Activated CD8-positive, alpha-beta memory T cell treated with anti-CD3 and anti-CD28 coated beads for 24 hours (primary cell): ENCODE measurements at regions not wholly inside any gene's neighbourhood (a gene's known extent, or its start where the extent isn't known, plus 50 kb on each side); places are given as distances from the start of the nearest gene placed in this dataset.

Experiments used
- DNase-seq: peaks from one replicate; pipeline ENCODE4 v3.0.0-alpha.2; 2020

GRCh38 chr7:46463170-46463569, 542.1 kb upstream of the IGFBP3 start:
- no peak for DNase-seq

DNA sequence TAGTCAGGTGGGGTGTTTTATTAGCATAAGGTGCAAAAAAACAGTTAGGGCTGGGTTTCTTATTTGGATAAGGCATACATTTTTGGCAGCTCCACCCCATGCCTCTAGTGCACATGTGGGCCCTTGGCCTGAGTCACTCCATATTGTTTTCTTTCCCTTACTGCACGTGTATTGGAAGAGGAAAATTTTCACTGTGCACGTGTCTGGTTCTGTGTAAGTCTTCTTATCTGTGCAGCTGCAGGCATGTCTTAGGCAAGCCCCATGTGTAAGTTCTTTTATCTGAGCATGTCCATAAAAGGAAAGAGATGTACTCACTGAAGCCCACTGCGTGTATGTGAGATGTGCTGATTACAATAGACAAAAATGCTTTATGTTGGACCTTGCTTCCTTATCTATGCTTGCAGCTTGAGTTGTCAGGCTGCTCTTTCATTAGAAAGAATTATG, 540.3 kb upstream of the IGFBP3 start:
- no peak for DNase-seq

- no peak for DNase-seq
Measured at GRCh38 chr7:46459942-46460341, 538.9 kb upstream of the IGFBP3 start.

GRCh38 chr7:46454816-46455215, 533.7 kb upstream of the IGFBP3 start:
- no peak for DNase-seq

DNA sequence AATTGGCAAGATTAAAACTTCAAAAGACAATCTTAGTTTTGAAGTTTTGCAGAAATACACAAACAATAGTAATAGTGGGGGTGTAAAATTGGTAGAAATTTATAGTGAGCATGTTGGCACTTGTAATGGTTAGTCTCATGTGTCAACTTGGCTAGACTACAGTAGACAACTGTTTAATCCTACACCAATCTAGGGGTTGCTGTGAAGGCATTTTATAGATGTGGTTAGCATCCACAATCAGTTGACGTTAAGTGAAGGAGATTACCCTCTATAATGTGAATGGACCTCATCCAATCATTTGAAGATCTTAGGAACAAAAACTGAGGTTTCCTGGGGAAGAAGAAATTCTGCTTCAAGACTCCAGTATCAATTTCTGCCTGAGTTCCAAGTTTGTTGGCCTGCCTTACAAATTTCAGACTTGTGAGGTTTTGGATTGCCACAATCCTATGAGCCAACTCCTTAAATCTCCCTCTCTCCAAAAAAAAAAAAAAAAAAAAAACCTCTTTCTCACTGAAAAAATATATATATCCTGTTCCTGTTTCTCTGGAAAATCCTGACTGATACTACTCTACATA, 531.6 kb upstream of the IGFBP3 start:
- no peak for DNase-seq

GRCh38 chr7:46451846-46452245, 530.8 kb upstream of the IGFBP3 start:
- DNase-seq: no peak

DNA sequence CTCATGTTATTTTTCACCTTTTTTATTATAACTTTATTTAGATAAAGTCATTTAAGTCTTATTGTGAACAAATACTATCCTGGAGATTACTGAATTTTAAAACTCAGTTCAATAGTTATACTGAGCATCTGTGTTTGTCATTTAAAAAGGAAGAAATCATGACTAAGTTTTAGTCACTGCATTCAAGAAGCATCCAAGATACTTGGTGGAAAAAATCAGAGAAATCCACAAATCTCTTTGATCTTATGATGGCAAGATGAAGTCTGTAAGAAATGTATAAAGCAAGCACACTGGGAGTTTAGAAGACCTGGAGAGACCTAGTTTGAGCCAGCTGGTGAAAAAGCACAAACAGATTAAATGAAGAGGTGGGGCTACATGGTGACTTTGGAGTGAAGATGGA, 529.8 kb upstream of the IGFBP3 start:
- no peak for DNase-seq

DNA sequence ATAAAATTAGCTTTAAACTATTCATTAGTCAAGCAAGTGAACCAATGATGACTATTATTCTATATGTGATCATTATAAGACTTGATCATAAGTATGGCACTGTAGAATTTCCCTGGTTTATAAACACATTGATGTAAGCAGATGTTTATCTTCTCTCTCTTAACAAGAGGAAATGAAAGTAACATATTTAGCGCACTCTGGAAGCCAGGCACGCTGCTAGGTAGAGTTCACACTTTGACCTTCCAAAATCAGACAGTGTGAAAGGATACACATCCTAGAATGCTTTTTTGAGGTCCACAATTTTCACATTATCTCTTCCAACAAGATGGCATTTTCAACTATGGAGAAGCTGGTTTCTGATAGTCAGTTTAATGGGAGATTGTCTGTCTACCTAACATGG, 529.4 kb upstream of the IGFBP3 start:
- no peak for DNase-seq

DNA sequence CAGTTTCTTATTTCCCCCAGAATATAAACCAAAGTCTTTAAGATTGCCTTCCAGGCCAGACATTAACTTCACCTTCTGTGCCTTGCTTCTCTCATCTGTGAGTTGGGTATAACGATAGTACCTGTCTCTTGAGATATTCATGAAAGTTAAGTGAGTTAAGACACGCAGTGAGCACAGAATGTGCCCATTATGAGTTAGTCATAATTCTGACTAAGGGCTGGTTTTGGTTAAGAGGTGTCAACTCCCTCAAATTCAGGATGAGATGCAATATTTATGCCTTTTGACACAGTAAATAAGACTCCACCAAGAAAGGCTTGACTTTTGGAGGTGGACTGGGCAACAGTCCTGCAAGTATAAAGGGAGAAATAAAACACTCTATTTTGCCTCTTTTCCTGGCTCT, 528.7 kb upstream of the IGFBP3 start:
- no peak for DNase-seq

DNA sequence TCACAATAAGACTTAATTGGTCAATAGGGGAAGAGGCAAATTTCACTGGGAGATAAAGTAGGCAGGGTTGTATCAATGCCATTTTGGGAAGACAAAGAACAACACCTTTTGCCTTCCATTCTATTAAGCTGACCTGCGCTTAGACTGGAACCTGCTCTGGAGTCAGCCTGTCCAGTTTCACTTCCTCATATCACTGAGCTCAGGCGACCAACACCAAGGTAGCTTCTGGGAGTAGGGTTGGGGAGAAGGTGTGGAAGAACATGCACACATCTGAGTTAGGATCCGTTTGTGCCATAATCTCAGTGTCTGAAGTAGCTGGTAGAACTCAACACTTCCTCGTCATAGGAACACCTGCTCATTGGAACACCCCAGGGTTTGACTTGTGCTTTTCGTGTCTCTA, 527.4 kb upstream of the IGFBP3 start:
- DNase-seq: no peak

- no peak for DNase-seq
Measured at GRCh38 chr7:46446151-46446550, 525.1 kb upstream of the IGFBP3 start.

DNA sequence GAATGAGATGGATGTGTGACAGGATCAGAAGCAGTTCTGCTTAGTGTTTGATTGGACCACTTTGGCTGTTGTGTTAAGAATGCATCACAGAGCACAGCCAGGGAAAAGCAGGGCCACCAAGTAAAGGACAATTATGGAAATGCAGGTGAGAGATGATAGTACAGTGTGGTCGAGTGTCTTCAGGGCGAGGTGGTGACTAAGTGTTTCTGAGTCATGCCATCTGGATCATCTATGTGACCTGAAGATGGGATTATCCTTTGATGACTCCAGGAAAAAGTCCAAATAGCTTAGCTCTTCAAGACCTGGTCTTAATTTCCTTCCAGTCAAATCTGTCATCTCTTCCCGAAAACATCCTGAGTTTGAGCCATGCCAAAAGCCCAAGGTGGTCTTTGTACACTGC, 523.2 kb upstream of the IGFBP3 start:
- no peak for DNase-seq

- DNase-seq: no peak
Measured at GRCh38 chr7:46440186-46440585, 519.1 kb upstream of the IGFBP3 start.

DNA sequence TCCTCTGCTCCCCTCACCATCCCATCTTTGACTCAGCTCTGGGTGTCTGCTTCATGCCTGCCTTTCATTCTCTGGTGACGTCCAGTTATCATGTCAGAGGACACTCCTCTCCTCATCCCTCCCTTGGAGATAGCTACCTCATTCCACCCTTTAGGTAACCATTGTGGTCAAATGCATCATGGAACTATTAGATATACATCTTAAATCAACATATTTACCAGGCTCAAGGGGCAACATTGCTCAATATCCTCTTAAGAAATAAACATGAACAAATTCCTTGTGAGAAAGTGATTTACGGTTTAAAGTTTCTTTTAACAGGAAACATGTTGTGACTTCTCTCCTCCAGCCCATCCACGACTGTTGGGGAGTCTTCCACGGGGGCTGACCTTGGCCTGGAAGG, 511.6 kb upstream of the IGFBP3 start:
- no peak for DNase-seq

GRCh38 chr7:46428295-46428694, 507.2 kb upstream of the IGFBP3 start:
- no peak for DNase-seq

GRCh38 chr7:46424934-46425333, 503.9 kb upstream of the IGFBP3 start:
- no peak for DNase-seq

- no peak for DNase-seq
Measured at GRCh38 chr7:46421441-46422230, 500.6 kb upstream of the IGFBP3 start.

GRCh38 chr7:46414946-46415345, 493.9 kb upstream of the IGFBP3 start:
- DNase-seq: no peak

GRCh38 chr7:46411236-46411635, 490.2 kb upstream of the IGFBP3 start:
- DNase-seq: no peak

- no peak for DNase-seq
Measured at GRCh38 chr7:46407125-46407524, 486.1 kb upstream of the IGFBP3 start.

GRCh38 chr7:46397591-46397990, 476.5 kb upstream of the IGFBP3 start:
- no peak for DNase-seq

GRCh38 chr7:46396481-46396880, 475.4 kb upstream of the IGFBP3 start:
- DNase-seq: no peak

DNA sequence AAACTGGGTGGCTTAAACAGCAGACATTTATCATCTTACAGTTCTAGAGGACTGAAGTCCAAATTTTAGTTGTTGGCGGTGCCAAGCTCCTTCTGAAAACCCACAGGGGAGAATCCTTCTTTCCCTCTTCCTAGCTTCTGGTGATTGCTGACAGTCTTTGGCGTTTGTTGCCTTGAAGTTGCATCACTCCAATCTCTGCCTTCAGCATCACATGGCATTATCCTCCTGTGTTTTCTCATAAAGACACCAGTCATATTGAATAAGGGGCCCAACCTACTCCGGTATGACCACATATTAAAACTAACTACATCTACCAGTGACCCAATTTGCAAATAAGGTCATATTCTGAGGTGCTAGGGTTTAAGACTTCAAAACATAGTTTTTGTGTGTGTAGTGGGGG, 472.1 kb upstream of the IGFBP3 start:
- DNase-seq: no peak

GRCh38 chr7:46391231-46392201, 470.4 kb upstream of the IGFBP3 start:
- no peak for DNase-seq
